Coronary artery (tissue), 2 donors: ENCODE measurements at regions not wholly inside any gene's neighbourhood (a gene's known extent, or its start where the extent isn't known, plus 50 kb on each side); places are given as distances from the start of the nearest gene placed in this dataset.

Source experiments
- DNase-seq: peaks from one replicate; pipeline ENCODE4 v3.0.0-alpha.2; 2017; ENCODE audit warnings: low spot score
- H3K27ac ChIP-seq, 2 donors: fragments of 200-600 bp; sonication (generic); one replicate each; pipeline ENCODE4 v1.5.1; 2016 to 2019
- H3K4me3 ChIP-seq: fragments of 200-600 bp; sonication (generic); 2 replicates; pipeline ENCODE4 v1.5.1; 2016; ENCODE audit warnings: mild to moderate bottlenecking, moderate library complexity
- TF ChIP-seq, protein P1 (sequence below): fragments of 200-600 bp; sonication (generic); IDR thresholded peaks from one replicate; pipeline ENCODE4 v1.5.1; 2019; ENCODE audit warnings: antibody characterized with exemption

GRCh38 chr5:68365889-68366288 lies 150.3 kb downstream of the PIK3R1 start:
- no peak overlapping the region for H3K27ac ChIP-seq
- TF ChIP-seq, protein P1, sequence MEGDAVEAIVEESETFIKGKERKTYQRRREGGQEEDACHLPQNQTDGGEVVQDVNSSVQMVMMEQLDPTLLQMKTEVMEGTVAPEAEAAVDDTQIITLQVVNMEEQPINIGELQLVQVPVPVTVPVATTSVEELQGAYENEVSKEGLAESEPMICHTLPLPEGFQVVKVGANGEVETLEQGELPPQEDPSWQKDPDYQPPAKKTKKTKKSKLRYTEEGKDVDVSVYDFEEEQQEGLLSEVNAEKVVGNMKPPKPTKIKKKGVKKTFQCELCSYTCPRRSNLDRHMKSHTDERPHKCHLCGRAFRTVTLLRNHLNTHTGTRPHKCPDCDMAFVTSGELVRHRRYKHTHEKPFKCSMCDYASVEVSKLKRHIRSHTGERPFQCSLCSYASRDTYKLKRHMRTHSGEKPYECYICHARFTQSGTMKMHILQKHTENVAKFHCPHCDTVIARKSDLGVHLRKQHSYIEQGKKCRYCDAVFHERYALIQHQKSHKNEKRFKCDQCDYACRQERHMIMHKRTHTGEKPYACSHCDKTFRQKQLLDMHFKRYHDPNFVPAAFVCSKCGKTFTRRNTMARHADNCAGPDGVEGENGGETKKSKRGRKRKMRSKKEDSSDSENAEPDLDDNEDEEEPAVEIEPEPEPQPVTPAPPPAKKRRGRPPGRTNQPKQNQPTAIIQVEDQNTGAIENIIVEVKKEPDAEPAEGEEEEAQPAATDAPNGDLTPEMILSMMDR: no peak
- no peak overlapping the region for H3K4me3 ChIP-seq
- DNase-seq: no peak

GRCh38 chr5:68367287-68367686 lies 151.7 kb downstream of the PIK3R1 start:
- no peak for DNase-seq
- no peak overlapping the region for H3K27ac ChIP-seq

GRCh38 chr5:68367717-68368116 lies 152.2 kb downstream of the PIK3R1 start:
- TF ChIP-seq, protein P1: no peak
- no peak for DNase-seq

More at GRCh38 chr5:68367287-68367686, 151.7 kb downstream of the PIK3R1 start:
- H3K4me3 ChIP-seq: no peak overlapping the region
- TF ChIP-seq, protein P1: no peak

GRCh38 chr5:68368311-68369022 lies 152.9 kb downstream of the PIK3R1 start:
- Histone ChIP-seq H3K4me3 (no peak overlapping the region), H3K27ac (no peak overlapping the region)
- no peak for DNase-seq
- TF ChIP-seq, protein P1: no peak

More at GRCh38 chr5:68367717-68368116, 152.2 kb downstream of the PIK3R1 start:
- no peak overlapping the region for H3K27ac ChIP-seq
- H3K4me3 ChIP-seq: no peak overlapping the region

- no peak overlapping the region for H3K4me3 ChIP-seq
- TF ChIP-seq, protein P1: no peak
- no peak for DNase-seq
- no peak overlapping the region for H3K27ac ChIP-seq
These were observed 153.4 kb downstream of the PIK3R1 start for GRCh38 chr5:68369023-68369359.

- Histone ChIP-seq H3K4me3 (no peak overlapping the region), H3K27ac (no peak overlapping the region)
- no peak for DNase-seq
- TF ChIP-seq, protein P1: no peak
These were observed 154.0 kb downstream of the PIK3R1 start for GRCh38 chr5:68369457-68370125.

DNA sequence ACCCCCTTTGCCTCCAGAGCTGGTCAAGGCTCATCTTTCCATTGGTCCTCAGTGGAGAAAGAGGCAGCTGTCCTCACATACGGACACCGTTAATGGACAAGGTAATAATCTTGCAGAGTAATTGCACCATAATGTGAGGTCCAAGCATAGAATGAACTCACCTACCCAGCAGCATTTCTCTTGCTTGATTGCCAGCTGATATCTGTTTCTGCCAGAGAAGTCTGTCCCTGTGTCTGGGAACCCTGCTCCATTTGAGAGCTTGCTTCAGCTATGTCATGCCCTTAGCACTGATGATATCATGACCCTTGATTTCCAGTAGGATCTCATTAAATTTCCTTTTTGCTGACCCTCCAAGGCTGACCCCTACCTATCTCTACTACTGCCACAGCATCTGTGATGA lies 154.6 kb downstream of the PIK3R1 start:
- TF ChIP-seq, protein P1: no peak
- Histone ChIP-seq H3K4me3 (no peak overlapping the region), H3K27ac (no peak overlapping the region)
- no peak for DNase-seq
